ENCODE measurements at regions not wholly inside any gene's neighbourhood (a gene's known extent, or its start where the extent isn't known, plus 50 kb on each side); places are given as distances from the start of the nearest gene placed in this dataset.

GRCh38 chr19:28234637-28235036 is 978.3 kb downstream of the UQCRFS1 start:
- 37% methylated on average over 6 of the region's 6 CpGs for WGBS
- H3K36me3 ChIP-seq (ENCODE audit: insufficient read depth): no peaks in the 10 kb centered on the region
- no peak for DNase-seq (ENCODE audit: extremely low spot score)
- H3K27ac ChIP-seq (ENCODE audit: low read depth): no peak overlapping the region
- H3K4me3 ChIP-seq (ENCODE audit: low read depth, low read length): no peak overlapping the region
- H3K4me1 ChIP-seq (ENCODE audit: insufficient read depth): peaks cover 1% of the 10 kb centered on the region

- Histone ChIP-seq H3K27ac (ENCODE audit: low read depth) (no peak overlapping the region), H3K4me1 (ENCODE audit: insufficient read depth) (peaks cover 1% of the 10 kb centered on the region), H3K4me3 (ENCODE audit: low read depth, low read length) (no peak overlapping the region), H3K36me3 (ENCODE audit: insufficient read depth) (no peaks in the 10 kb centered on the region)
- DNase-seq (ENCODE audit: extremely low spot score): no peak
- 91% methylated on average over 2 of the region's 2 CpGs for WGBS
Measured at GRCh38 chr19:28228854-28229253, 984.1 kb downstream of the UQCRFS1 start.

GRCh38 chr19:28224441-28224840 is 988.5 kb downstream of the UQCRFS1 start:
- H3K27ac ChIP-seq (ENCODE audit: low read depth): no peak overlapping the region
- 91% methylated on average over 10 of the region's 10 CpGs for WGBS

GRCh38 chr19:28221736-28222135 is 991.2 kb downstream of the UQCRFS1 start:
- DNase-seq (ENCODE audit: extremely low spot score): no peak
- WGBS: 84% methylated on average over 3 of the region's 3 CpGs
- Histone ChIP-seq H3K4me1 (ENCODE audit: insufficient read depth) (no peaks in the 10 kb centered on the region), H3K36me3 (ENCODE audit: insufficient read depth) (no peaks in the 10 kb centered on the region), H3K27ac (ENCODE audit: low read depth) (no peak overlapping the region), H3K4me3 (ENCODE audit: low read depth, low read length) (no peak overlapping the region)

More at GRCh38 chr19:28224441-28224840, 988.5 kb downstream of the UQCRFS1 start:
- no peaks in the 10 kb centered on the region for H3K36me3 ChIP-seq (ENCODE audit: insufficient read depth)
- no peak for DNase-seq (ENCODE audit: extremely low spot score)
- H3K4me1 ChIP-seq (ENCODE audit: insufficient read depth): no peaks in the 10 kb centered on the region
- no peak overlapping the region for H3K4me3 ChIP-seq (ENCODE audit: low read depth, low read length)

- Histone ChIP-seq H3K36me3 (ENCODE audit: insufficient read depth) (no peaks in the 10 kb centered on the region), H3K4me1 (ENCODE audit: insufficient read depth) (no peaks in the 10 kb centered on the region), H3K27ac (ENCODE audit: low read depth) (no peak overlapping the region), H3K4me3 (ENCODE audit: low read depth, low read length) (no peak overlapping the region)
- WGBS: 64% methylated on average over 5 of the region's 5 CpGs
- DNase-seq (ENCODE audit: extremely low spot score): no peak
Measured at GRCh38 chr19:28218728-28219127, 994.2 kb downstream of the UQCRFS1 start.

DNA sequence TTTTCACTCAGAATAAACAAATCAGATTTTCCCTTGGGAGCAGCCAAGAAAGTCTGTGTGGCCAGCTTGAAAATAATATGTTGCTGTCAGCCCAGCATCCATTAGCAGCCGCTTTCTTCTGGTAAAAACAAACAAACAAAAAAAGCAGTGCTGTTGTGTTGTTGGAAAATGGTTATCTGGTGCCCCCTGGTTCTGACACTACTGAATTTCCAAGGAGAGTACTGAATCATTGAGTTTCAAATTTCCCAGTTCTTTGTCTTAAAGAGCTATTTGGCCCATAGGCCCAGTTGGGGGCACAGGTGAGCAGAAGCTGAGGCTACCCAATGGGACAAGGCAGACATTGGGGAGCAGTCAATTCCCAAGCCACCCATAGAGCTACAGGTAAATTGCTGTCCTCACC is 995.9 kb downstream of the UQCRFS1 start:
- H3K36me3 ChIP-seq (ENCODE audit: insufficient read depth): no peaks in the 10 kb centered on the region
- 15% methylated on average over 1 of the region's 1 CpG for WGBS
- H3K4me1 ChIP-seq (ENCODE audit: insufficient read depth): no peaks in the 10 kb centered on the region
- no peak overlapping the region for H3K4me3 ChIP-seq (ENCODE audit: low read depth, low read length)
- no peak overlapping the region for H3K27ac ChIP-seq (ENCODE audit: low read depth)
- DNase-seq (ENCODE audit: extremely low spot score): no peak

DNA sequence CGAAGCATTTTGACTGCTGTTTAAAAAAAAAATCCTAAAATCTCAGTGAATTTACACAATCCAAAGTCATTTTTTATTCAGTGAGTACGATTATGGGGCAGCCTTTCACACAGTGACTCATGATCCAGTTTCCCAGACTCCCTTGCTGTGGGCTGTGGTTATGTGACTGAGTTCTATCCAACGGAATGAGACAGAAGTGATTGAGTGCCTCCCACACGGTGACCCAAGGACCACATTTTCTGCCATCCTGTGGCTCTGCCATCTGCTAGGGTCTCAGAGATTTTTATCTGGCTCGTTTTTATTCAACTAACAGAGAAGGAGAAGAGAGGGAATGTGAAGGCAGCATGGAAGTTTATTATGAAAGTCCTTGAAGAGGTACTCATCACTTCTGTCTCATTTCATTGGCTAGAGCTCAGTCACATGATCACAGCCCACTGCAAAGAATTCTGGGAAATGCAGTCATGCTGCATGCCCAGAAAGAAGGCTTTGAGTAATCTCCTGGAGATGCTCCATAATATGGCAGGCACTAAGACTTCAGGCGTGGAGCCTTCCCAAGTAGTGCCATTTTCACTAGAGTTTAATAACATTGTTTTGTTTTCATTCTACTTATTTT is 999.4 kb downstream of the UQCRFS1 start:
- Histone ChIP-seq H3K27ac (ENCODE audit: low read depth) (no peak overlapping the region), H3K36me3 (ENCODE audit: insufficient read depth) (no peaks in the 10 kb centered on the region), H3K4me3 (ENCODE audit: low read depth, low read length) (no peak overlapping the region), H3K4me1 (ENCODE audit: insufficient read depth) (no peaks in the 10 kb centered on the region)
- 72% methylated on average over 6 of the region's 6 CpGs for WGBS
- no peak for DNase-seq (ENCODE audit: extremely low spot score)

DNA sequence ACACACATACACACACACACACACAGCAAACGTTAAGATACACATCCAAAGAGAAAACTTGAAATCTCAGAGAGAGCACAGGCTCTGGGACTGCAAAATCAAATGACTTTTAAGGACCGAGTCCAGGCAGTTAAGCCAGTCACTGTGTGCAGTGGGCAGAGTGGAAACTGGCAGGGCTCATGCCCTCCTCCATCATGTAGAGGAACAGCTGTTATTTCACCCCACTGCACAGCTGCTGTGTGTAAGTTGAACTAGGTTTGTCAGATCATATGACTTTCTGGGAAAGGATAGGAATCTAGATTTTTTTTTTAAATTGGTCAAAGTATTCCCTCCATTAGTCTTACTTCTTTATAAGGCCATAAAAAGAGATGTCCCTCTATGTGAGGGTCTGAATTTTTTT is 1002.1 kb downstream of the UQCRFS1 start:
- 64% methylated on average over 2 of the region's 2 CpGs for WGBS
- H3K36me3 ChIP-seq (ENCODE audit: insufficient read depth): no peaks in the 10 kb centered on the region

DNA sequence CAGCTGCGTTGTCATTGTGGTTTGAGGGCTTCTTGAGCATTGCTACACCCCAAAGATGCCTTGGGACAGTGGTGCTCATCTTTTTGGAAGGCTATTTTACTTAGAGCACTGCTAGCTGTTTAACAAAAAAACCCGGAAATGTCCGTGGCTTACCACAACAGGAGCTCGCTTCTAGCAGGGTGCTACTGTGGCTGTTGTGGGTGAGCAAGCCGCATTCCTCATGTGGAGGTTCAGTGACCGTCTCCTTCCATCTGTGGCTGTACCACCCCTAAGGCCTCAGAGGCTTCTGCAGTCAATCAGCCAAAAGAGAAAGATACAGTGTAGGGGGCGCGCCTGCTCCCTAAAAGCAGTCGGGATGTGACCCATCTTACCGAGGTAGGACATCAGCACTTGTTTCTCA is 1004.2 kb downstream of the UQCRFS1 start:
- Histone ChIP-seq H3K27ac (ENCODE audit: low read depth) (no peak overlapping the region), H3K4me1 (ENCODE audit: insufficient read depth) (no peaks in the 10 kb centered on the region), H3K4me3 (ENCODE audit: low read depth, low read length) (no peak overlapping the region), H3K36me3 (ENCODE audit: insufficient read depth) (no peaks in the 10 kb centered on the region)
- WGBS: 79% methylated on average over 10 of the region's 10 CpGs
- no peak for DNase-seq (ENCODE audit: extremely low spot score)

More for the DNA sequence above, 1002.1 kb downstream of the UQCRFS1 start:
- Histone ChIP-seq H3K27ac (ENCODE audit: low read depth) (no peak overlapping the region), H3K4me1 (ENCODE audit: insufficient read depth) (no peaks in the 10 kb centered on the region), H3K4me3 (ENCODE audit: low read depth, low read length) (no peak overlapping the region)
- DNase-seq (ENCODE audit: extremely low spot score): no peak

GRCh38 chr19:28207244-28207643 is 1005.7 kb downstream of the UQCRFS1 start:
- Histone ChIP-seq H3K36me3 (ENCODE audit: insufficient read depth) (no peaks in the 10 kb centered on the region), H3K4me1 (ENCODE audit: insufficient read depth) (no peaks in the 10 kb centered on the region), H3K27ac (ENCODE audit: low read depth) (no peak overlapping the region), H3K4me3 (ENCODE audit: low read depth, low read length) (no peak overlapping the region)
- 83% methylated on average over 7 of the region's 7 CpGs for WGBS
- no peak for DNase-seq (ENCODE audit: extremely low spot score)

DNA sequence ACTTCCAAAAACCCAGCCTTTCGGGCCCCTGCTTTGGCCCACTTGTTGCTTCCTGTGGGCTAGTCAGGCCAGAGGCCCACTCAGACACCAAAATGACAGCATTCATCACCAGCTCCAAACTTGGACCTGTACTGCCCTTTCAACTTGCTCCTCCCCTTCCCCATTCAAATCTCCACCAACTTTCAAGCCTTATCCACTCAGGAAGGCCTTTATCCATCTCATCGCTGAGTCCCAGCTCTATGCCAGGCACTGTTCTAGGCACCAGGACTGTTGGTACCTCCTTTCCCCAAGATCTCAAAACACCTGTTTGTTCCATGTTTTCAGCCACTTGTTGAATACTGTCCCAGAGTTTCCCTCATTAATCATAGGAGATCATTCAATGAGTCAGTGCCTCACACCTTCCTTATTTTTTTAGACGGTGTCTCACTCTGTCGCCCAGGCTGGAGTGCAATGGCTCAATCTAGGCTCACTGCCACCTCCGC is 1011.4 kb downstream of the UQCRFS1 start:
- H3K4me3 ChIP-seq (ENCODE audit: low read depth, low read length): no peak overlapping the region
- H3K4me1 ChIP-seq (ENCODE audit: insufficient read depth): no peaks in the 10 kb centered on the region
- H3K36me3 ChIP-seq (ENCODE audit: insufficient read depth): no peaks in the 10 kb centered on the region
- WGBS: 91% methylated on average over 5 of the region's 5 CpGs
- DNase-seq (ENCODE audit: extremely low spot score): no peak
- no peak overlapping the region for H3K27ac ChIP-seq (ENCODE audit: low read depth)

DNA sequence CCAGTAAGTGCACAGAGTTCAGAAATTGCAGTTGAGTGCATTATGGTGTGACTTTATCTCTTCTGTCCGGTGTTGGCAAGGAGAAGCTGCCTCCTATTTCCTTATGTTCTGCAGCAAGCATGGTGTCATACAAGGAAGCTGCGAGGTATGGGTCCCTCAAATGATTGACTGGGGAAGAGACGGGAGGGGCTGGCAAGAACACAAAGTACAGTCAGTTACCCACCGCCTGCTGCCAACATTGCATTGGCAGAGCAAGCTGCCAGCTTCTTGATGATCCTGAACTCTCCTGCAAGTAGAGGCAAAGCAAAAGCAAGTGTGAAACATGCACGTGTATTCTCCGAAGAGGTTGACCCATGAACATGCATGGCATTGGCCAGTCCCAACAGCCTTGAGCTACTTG is 1013.6 kb downstream of the UQCRFS1 start:
- H3K4me3 ChIP-seq (ENCODE audit: low read depth, low read length): no peak overlapping the region
- H3K27ac ChIP-seq (ENCODE audit: low read depth): no peak overlapping the region
- no peaks in the 10 kb centered on the region for H3K4me1 ChIP-seq (ENCODE audit: insufficient read depth)
- H3K36me3 ChIP-seq (ENCODE audit: insufficient read depth): no peaks in the 10 kb centered on the region
- DNase-seq (ENCODE audit: extremely low spot score): no peak
- WGBS: 87% methylated on average over 6 of the region's 6 CpGs

- Histone ChIP-seq H3K4me1 (ENCODE audit: insufficient read depth) (no peaks in the 10 kb centered on the region), H3K36me3 (ENCODE audit: insufficient read depth) (no peaks in the 10 kb centered on the region), H3K27ac (ENCODE audit: low read depth) (no peak overlapping the region), H3K4me3 (ENCODE audit: low read depth, low read length) (no peak overlapping the region)
- DNase-seq (ENCODE audit: extremely low spot score): no peak
- WGBS: 51% methylated on average over 7 of the region's 7 CpGs
Measured at GRCh38 chr19:28196961-28197360, 1016.0 kb downstream of the UQCRFS1 start.

GRCh38 chr19:28196101-28196500 is 1016.9 kb downstream of the UQCRFS1 start:
- no peaks in the 10 kb centered on the region for H3K36me3 ChIP-seq (ENCODE audit: insufficient read depth)
- WGBS: 50% methylated on average over 3 of the region's 3 CpGs
- no peak for DNase-seq (ENCODE audit: extremely low spot score)

DNA sequence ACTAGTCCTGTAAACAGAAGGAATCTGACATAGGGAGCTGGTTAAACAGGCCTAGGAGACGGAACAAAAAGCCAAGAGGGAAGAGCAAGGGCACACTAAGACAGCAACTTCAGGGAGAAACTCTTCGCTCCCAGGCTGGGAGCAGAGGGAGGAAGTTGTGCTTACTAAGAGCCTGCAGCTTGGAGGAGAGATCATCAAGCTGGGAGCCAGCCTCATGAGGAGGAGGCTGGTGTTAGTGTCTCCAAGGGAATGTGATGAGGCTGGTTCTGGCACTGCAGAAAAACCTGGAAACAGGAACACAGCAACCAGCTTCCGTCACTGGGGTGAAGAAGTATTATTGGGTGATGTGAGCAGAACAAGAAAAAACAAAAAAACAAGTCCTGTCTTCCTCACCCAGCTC is 1027.3 kb downstream of the UQCRFS1 start:
- 56% methylated on average over 3 of the region's 3 CpGs for WGBS
- Histone ChIP-seq H3K27ac (ENCODE audit: low read depth) (no peak overlapping the region), H3K4me1 (ENCODE audit: insufficient read depth) (no peaks in the 10 kb centered on the region), H3K4me3 (ENCODE audit: low read depth, low read length) (no peak overlapping the region), H3K36me3 (ENCODE audit: insufficient read depth) (no peaks in the 10 kb centered on the region)
- no peak for DNase-seq (ENCODE audit: extremely low spot score)

More at GRCh38 chr19:28196101-28196500, 1016.9 kb downstream of the UQCRFS1 start:
- Histone ChIP-seq H3K27ac (ENCODE audit: low read depth) (no peak overlapping the region), H3K4me1 (ENCODE audit: insufficient read depth) (no peaks in the 10 kb centered on the region), H3K4me3 (ENCODE audit: low read depth, low read length) (no peak overlapping the region)
